Epithelial cell of proximal tubule (primary cell): ENCODE measurements at regions not wholly inside any gene's neighbourhood (a gene's known extent, or its start where the extent isn't known, plus 50 kb on each side); places are given as distances from the start of the nearest gene placed in this dataset.

Experiments
- DNase-seq: peaks from one replicate; pipeline ENCODE4 v3.0.0-alpha.2; 2011; ENCODE audit warnings: low read depth
- H3K4me3 ChIP-seq: 2 replicates; pipeline ENCODE4 v1.5.1; 2011; ENCODE audit warnings: low read depth, mild to moderate bottlenecking, low read length
- CTCF ChIP-seq: conservative IDR thresholded peaks from 2 replicates; pipeline ENCODE4 v1.5.1; 2012; ENCODE audit warnings: low read depth, mild to moderate bottlenecking, low read length

DNA sequence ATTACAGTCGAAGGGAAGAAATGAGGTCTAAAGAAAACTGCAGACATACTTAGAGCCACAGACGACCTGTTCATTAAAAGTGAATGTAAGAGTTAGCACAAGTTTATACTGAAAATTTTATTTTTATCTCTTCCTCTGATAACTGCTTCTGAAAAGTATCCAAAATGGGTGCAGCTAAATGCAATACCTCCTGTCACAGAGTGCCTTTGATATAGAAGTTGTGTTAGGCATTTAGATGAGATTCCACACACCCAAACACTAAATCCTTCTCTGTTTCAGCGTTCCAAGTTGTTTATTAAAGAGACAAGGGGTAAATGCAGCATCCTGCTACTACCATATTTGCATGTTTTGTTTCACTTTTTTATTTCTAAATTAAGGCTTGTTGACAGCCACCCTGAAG, 214.7 kb upstream of the TSHZ2 start:
- TF ChIP-seq CTCF = no peak
- H3K4me3 ChIP-seq = no peak overlapping the region
- DNase-seq = no peak

DNA sequence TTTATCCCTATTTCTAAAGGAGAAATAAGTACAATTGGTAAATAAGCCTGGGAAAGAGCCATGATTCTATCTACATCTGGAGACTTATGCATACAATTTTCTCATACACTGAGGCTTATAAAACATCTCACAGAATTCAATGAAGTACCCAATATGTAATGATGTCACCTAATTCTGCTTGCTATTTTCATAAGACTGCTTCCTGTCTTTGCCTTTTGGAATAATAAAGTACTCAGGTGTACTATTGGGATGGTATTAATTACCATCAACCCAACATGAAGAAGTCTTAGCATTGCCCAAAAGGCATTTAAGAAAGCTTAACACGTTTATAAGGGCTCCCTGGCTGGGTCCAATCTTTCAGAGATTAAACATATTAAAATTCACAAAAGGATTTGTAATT, 216.4 kb upstream of the TSHZ2 start:
- no peak for DNase-seq
- TF ChIP-seq CTCF = no peak

DNA sequence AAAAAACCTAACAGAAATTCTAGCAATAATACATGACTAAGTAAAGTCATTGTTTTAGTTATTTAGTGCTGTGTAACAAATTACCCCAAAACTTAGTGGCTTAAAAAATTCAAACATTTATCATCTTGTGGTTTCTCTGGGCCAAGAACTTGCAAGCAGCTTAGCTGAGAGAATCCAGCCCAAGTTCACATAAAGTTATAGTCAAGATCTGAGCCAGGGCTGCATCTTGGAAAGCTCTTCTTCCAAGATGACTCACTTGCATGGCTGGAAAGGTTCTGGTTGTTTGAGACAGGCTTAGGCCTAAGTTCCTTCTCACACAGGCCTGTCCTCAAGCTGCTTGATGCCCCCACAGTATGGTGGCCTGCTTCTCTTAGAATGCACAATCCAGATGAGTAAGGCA, 217.8 kb upstream of the TSHZ2 start:
- DNase-seq = no peak
- H3K4me3 ChIP-seq = no peak overlapping the region

More for the DNA sequence above, 216.4 kb upstream of the TSHZ2 start:
- H3K4me3 ChIP-seq = no peak overlapping the region

GRCh38 chr20:52752023-52752422, 220.1 kb upstream of the TSHZ2 start:
- no peak for DNase-seq
- no peak overlapping the region for H3K4me3 ChIP-seq
- no peak for TF ChIP-seq CTCF

More for the DNA sequence above, 217.8 kb upstream of the TSHZ2 start:
- no peak for TF ChIP-seq CTCF

- no peak for TF ChIP-seq CTCF
- no peak for DNase-seq
- H3K4me3 ChIP-seq = no peak overlapping the region
Measured at GRCh38 chr20:52751571-52751970, 220.6 kb upstream of the TSHZ2 start.

- no peak for TF ChIP-seq CTCF
- H3K4me3 ChIP-seq = no peak overlapping the region
- DNase-seq = no peak
Measured at GRCh38 chr20:52749938-52750337, 222.2 kb upstream of the TSHZ2 start.

GRCh38 chr20:52748990-52749389, 223.2 kb upstream of the TSHZ2 start:
- DNase-seq = no peak
- TF ChIP-seq CTCF = no peak
- no peak overlapping the region for H3K4me3 ChIP-seq
